Omental fat pad (tissue), 3 donors: ENCODE measurements at regions not wholly inside any gene's neighbourhood (a gene's known extent, or its start where the extent isn't known, plus 50 kb on each side); places are given as distances from the start of the nearest gene placed in this dataset.

Experiments
- ATAC-seq: fragments of 150-250 bp; one replicate; pipeline ENCODE4 v1.9.1; 2016; ENCODE audit warnings: mild to moderate bottlenecking, moderate library complexity; ENCODE audit not compliant: low FRiP score
- DNase-seq: peaks from one replicate; pipeline ENCODE4 v3.0.0-alpha.2; 2019; ENCODE audit warnings: low spot score
- CTCF ChIP-seq, 3 donors: fragments of 450-650 bp; IDR thresholded peaks; one replicate each; pipeline ENCODE4 v1.5.1; 2016 to 2017; ENCODE audit warnings: antibody characterized with exemption in 3 of 3, mild to moderate bottlenecking in 3 of 3, moderate library complexity in 2 of 3

- no peak for TF ChIP-seq CTCF (IDR thresholded peaks at IDR 0.05)
- no peak for DNase-seq
- no peak for ATAC-seq
These were observed 87.5 kb downstream of the AQP4 start for GRCh38 chr18:26778054-26778393.

GRCh38 chr18:26777351-26778053, 88.0 kb downstream of the AQP4 start:
- no peak for TF ChIP-seq CTCF (IDR thresholded peaks at IDR 0.05)
- DNase-seq = no peak
- peak; percentile 79 for ATAC-seq

- ATAC-seq (no peak), DNase-seq (no peak)
- TF ChIP-seq CTCF (IDR thresholded peaks at IDR 0.05) = no peak
These were observed 92.8 kb downstream of the AQP4 start for GRCh38 chr18:26772691-26773090.

GRCh38 chr18:26771524-26771923, 94.0 kb downstream of the AQP4 start:
- ATAC-seq = no peak
- no peak for DNase-seq
- no peak for TF ChIP-seq CTCF (IDR thresholded peaks at IDR 0.05)

GRCh38 chr18:26768385-26768784, 97.1 kb downstream of the AQP4 start:
- no peak for TF ChIP-seq CTCF (IDR thresholded peaks at IDR 0.05)
- DNase-seq = no peak

GRCh38 chr18:26765498-26765897, 100.0 kb downstream of the AQP4 start:
- ATAC-seq (no peak), DNase-seq (no peak)
- no peak for TF ChIP-seq CTCF (IDR thresholded peaks at IDR 0.05)

More at GRCh38 chr18:26768385-26768784, 97.1 kb downstream of the AQP4 start:
- no peak for ATAC-seq

GRCh38 chr18:26764586-26764985, 100.9 kb downstream of the AQP4 start:
- TF ChIP-seq CTCF (IDR thresholded peaks at IDR 0.05) = no peak
- no peak for ATAC-seq
- no peak for DNase-seq
